Inferior parietal cortex (tissue), 1 donor: ENCODE measurements at regions not wholly inside any gene's neighbourhood (a gene's known extent, or its start where the extent isn't known, plus 50 kb on each side); places are given as distances from the start of the nearest gene placed in this dataset.

Experiments used
- DNase-seq: peaks from one replicate; pipeline ENCODE4 v3.0.0-alpha.2; 2016; ENCODE audit errors: extremely low spot score

DNA sequence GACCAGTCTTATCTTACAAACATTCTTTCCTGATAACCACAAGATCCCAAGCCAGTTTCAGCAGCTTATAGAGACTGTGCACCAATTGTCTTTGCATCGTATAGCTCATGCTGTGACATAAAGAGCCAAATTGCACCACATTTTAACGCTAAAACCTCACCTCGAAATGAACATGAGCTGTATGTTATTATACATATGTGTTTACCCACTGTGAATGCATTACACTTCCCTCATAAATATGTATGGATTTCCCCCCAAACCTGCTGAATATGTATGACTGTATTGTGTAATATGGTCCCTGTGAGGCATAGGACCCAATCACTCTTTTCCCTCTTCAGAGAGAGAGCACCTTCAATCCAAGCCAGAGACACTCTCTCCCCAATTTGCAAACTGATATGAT, 692.4 kb downstream of the NLGN4X start:
- no peak for DNase-seq

DNA sequence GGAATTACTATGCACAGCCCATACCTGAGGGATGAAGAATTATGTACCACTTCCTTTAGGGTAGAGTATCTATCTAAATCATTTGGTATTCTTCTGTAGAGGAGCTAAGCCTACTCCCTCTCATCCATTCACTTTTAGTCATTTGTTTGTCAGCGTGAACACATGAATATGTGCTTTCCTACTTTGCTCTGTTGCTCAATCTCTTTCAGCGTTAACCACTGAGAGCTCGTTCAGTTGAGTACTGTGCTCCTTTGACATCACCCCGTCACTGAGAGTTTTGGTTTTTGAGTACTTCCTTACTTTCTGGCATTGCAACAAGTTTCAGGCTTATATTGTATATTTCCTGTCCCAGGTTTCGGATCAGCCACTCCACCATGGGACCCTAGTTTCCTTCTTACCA, 700.6 kb downstream of the NLGN4X start:
- no peak for DNase-seq

DNA sequence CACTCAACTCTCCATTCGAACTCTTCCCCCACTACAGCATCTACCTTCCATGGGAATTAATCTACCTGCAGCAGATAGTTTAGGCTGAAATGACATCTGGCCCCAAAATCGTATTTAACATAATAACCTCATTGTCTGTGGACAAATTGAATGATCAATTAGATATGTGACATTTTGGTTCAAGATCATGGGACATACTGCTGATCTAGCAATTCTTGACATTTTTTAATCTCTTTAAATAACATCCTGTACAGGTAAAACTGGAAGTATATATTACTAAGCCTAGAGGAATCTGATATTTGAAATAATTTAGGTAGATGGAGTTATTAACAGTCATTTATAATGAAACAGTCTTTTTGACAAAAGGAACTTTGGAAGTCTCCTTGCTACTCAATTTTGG, 702.5 kb downstream of the NLGN4X start:
- DNase-seq = no peak

DNA sequence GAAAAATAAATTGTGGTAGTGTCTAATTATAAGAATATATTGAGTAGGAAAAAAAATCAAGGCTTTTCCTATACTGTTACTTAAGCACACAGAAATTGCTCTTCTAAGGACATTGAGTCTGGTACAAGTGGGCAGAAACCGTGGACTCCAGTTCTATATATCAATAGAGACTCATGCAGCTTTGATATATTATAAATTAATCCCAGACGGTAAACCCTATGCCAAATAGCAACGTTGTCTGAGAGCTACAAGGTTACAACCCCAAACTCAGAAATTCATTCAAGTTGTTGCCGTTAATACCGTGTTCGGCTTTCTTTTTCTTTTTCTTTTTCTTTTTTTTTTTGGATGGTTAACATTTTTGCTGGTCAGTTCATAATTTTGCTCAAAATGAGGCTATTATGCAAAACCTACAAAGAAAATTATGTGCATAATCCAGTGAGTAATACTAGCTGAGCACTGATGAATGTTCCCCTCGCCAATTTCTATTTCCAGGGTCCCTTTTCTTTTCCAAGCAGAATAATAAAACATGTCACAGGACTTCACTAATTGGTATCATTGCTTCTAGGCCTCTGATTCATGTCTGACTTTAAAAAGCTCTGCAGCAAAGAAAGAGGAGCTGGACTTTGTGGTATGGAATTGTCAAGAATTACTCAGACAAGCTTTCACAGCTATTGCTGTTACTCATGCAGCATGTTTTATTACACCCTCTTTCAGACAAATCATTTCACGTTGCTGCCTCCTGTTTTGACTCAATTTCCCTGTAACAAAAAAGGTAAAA, 737.7 kb downstream of the NLGN4X start:
- no peak for DNase-seq

DNA sequence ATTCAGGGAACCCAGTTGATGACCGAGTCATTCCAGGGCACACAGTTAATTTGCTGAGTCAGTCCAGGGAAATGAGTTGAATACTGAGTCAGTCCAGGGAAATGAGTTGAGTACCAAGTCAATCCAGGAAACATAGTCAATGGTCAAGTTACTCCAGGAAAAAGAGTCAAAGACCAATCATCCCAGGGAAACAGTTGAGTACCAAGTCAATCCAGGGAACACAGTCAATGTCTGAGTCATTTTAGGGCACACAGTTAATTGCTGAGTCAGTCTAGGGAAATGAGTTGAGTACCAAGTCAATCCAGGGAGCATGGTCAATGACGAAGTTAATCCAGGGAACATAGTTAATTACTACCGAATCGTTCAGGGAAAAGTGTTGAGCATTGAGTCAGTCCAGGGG, 754.4 kb downstream of the NLGN4X start:
- no peak for DNase-seq

DNA sequence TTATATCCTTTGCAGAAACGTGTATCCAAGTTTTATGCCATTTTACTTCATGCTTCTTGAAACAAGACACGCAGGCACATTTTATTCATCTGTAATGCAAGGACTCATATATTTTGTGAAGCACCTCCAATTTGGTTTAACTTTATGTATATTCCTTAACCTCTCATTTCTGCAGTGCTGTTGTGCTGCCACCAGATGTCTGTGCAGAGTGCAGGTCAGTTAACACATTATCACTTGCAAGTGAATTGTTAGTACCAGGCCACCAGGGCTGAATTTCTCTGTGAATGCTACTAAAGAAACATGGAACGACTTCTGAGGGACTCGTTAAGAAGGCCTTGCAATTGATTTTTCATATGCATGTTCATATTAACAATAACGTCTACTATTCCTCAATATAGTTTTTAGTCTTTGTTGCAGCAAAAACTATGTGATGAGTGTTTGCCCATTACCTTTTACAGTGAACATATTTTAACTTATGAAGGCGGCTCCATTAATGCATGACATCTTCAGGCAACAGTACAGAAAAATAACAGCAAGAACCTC, 770.3 kb downstream of the NLGN4X start:
- no peak for DNase-seq

DNA sequence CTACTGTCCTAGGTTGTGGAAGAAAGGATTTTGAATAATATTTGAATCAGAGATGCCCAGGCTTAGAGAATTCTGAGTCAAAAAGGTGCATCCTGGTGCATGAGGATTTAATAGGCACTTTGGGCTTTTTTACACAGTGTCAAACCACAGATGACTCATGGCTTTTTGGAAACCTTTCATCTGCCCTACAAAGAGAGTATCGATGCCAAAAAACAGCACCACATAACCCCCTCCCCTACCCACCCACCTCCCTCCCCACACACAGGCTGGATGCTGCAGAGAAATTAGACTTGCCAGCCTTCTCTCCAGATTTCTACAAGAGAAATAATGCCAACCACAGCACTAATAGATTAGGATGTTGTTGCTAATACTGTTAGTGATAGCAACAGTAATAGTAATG, 779.3 kb downstream of the NLGN4X start:
- no peak for DNase-seq

DNA sequence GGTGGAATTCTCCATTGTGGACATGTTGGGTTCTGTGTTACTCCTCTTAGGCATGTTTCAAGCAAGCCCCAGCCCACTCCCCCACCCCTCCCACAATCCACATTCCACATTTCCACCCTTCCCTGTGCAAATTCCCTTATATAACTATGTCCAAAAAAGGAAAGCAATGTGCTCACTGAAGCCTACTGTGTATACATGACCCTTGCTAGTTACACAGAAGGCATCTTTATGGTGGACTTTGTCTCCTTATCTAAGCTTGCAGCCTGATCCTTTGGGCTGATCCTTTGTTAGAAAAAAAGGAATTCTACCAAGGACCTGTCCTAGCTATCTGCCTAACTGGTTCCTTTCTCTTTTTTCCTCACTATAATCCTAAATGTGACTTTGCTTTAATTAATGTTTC, 796.8 kb downstream of the NLGN4X start:
- no peak for DNase-seq

DNA sequence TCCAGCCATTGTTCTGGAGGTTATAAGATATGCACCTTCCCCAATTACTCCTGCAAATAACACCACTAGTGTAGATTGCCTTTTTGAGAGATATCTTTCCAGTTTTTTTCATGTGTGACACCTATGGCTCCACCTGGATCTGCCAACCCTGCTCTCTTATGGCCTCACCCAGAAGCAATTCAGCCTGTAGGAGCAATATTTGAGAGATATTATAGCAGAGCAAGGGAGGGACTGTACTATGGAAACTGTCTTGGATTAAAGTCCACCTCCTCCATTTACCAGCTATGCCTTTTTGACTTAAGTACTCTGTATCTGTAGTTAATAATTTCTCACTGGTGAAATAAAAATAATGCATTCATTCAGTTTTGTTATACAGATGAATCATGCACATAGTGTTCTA, 803.5 kb downstream of the NLGN4X start:
- DNase-seq = no peak

DNA sequence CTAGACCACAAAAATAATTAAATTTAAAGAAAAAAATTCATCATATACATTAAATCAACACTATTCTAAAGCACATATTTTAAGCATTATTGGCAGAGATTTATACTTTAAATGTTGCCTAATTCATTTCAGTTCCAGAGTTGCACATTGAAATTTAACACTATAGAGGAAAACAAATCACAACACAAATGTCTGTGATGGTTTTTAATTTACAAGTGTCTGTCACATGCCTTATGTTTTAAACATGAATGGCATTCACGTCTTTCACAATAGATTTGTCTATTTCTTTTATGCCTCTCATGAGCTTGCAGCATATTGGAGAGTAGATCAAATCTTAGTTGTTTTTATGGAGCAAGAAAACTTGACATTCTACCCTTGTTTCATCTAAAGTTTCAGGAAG, 811.3 kb downstream of the NLGN4X start:
- DNase-seq = no peak

DNA sequence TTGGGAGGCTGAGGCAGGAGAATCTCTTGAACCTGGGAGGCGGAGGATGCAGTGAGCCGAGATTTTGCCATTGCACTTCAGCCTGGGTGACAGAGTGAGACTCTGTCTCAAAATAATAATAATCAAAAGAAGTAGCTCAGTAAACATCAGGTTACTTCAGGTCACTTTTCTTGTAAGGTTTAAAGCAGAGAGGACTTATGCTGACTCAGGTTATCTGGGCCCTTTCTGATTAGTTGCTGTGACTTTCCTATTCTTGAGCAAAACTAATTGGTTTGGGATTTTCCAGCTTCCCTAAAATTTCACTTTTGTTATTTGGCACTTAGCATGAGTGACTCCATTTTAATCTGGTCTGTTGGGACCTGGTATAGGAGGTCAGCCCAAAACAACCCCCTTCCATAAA, 812.9 kb downstream of the NLGN4X start:
- no peak for DNase-seq

DNA sequence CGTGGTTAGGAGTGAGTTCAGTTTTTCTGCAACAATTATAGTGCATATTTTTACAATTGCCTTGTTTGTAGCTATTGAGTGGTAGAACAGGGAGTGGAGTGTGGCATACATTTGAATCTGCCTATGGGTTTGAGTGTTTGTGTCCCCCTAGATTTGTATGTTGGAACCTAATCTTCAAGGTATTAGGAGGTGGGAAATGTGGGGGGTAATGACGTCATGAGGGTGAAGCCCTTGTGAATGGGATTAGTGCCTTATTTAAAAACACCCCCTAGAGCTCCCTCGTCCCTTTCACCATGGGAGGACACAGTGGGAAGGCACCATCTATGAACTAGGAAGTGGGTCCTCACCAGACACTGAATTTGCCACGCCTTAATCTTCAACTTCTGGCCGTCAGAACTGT, 819.6 kb downstream of the NLGN4X start:
- no peak for DNase-seq

DNA sequence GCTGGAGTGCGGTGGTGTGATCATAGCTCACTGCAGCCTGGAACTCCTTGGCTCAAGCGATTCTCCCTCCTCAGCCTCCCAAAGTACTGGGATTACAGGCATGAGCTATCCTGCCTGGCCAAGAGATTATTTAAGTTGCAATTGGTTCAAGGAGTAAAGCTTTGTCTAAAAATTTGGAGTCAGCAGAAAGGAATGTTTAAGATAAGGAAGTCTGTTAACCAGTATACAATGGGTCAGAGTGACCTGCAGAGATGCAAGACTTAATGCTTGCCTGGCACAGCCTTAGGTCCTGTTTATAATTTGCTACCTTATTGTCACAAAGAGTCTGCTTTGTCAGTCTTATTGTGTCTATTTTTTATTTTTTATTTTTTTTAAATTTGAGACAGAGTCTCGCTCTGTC, 826.2 kb downstream of the NLGN4X start:
- no peak for DNase-seq

DNA sequence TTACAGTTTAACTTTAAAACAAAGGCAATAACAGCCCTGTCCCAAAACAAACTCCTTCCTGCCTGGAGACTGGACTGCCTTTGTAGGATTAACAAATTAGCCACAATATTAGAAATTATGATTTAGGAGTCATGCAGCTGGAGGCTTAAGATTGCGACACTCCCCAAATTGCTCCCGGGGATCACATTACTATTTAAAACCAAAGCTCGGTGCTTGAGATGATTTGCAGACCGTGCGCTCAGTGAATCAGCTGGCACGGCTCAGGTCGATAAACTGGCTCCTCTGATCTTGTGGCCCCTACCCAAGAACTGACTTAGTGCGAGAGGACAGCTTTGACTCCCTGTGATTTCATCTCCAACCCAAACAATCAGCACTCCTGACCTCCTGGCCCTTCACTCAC, 829.3 kb downstream of the NLGN4X start:
- no peak for DNase-seq

DNA sequence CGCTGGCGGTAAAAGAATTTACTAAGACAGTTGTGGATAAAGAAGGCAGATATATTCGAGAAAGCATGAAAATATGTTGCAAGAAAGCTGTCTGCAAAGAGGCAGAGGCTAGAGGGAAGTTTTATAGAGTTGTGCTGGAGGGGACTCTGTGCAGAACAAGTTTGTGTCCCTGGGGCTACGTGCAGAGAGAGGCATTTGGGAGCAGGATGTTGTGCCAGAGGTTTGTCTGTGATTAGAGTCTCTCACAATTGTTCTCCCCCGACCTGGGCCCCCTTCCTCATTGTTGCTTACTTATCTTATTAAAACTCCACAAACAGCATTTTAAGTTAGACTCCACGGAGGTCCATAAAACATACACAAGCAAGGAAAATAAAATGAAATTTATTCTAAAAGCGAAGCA, 831.3 kb downstream of the NLGN4X start:
- DNase-seq = no peak

DNA sequence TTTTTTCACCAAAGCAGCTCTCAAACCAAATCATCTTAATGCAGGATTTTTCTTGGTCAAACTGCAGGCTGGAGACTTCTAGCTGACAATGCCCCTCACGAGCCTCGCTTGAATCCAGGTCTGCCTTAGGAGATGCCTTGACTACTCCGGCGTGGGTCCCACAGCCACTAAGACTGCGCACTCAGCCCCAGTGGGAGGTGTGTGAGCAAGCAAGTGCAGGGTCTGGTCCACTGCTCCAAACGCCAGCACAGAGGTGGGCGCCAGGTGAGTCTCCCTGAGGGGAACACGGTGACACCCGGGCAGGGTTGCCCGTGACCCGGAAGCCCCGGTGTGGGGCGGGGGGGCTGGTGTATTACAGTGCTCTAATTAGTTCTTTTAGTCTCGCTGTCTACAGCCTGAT, 838.3 kb downstream of the NLGN4X start:
- no peak for DNase-seq

DNA sequence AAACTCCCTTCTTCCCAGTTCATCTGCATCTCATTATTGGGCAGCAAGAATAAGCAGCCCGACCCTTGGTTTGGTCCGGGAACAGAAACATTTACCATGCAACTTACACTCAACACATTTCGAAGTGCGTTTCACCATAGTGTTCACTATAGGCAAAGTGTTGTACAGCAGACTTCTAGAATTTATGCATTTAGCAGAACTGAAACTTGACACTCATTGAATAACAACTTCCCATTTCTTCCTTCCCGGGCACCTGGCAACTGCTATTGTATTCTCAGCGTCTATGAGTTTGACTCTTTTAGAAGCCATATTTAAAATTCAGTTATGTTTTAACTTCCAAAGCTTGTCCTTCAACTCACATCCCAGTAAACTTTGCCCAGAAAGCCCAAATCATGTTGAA, 840.6 kb downstream of the NLGN4X start:
- no peak for DNase-seq

DNA sequence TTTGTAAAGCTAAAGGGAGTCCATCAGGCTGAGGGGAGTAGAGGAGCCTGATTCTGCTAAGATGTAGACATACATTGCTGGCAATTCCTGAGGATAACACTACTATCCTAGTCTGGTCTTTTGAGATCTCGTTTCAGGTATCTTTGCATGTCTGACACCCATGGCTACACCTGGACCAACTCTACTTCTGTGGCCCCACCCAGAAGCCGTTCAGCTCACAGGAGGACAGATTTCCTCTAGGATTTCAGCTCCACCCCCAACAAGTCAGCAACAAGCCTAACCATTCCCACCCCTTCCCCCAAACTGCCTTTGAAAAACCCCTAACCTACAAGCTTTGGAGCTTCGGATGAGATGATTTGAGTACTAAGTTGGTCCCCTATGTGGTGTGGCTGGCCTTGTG, 848.2 kb downstream of the NLGN4X start:
- no peak for DNase-seq

DNA sequence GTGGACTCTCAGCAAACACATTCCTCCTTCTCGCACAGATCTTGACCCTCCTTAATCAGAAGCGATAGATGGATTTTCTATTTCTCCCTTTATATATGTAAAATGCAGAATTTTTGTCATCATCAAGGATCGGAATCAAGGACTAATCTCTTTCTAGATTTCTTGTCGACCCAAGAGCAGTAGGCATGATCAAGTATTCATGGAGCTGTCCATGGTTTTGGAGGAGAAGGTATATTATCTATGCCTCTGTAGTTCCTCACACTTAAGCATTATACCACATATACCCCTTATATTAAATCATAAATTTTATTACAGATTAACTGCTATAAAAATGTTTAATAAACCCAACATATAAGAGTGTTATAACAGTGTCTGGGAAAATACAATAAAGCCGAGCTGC, 886.8 kb downstream of the NLGN4X start:
- DNase-seq = no peak

DNA sequence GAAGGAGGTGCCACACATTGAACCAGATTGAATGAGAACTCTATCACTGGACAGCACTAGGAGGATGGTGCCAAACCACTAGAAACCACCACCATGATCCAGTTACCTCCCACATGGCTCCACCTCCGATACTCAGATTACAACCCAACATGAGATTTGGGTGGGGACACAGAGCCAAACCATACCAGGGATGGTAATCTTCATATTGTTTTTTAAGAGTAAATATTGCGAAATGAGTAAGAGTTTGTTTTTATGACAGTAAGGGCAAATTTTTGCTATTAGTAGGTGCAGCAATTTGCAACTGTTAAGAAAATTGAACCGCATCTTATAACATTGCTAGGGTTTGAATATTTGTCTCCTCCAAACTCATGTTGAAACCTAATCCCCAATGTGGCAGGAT, 891.5 kb downstream of the NLGN4X start:
- no peak for DNase-seq

DNA sequence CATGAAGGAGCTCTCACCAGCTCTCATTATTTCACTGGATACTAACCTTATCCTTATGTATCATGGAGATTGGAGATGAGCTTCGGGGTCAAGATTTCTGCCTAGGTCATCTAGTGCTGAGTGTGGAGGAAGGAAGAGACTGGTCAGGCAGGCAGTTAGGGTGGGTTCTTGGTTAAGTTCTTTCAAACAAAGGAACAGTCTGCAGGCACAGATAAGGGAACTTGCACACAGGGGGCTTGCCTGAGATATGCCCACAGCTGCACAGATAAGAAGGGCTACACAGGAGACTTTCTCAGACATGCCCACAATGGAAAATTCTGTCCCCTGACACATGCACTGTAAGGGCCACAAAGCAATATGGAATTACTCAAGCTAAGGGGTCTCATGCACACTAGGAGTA, 904.1 kb downstream of the NLGN4X start:
- no peak for DNase-seq

DNA sequence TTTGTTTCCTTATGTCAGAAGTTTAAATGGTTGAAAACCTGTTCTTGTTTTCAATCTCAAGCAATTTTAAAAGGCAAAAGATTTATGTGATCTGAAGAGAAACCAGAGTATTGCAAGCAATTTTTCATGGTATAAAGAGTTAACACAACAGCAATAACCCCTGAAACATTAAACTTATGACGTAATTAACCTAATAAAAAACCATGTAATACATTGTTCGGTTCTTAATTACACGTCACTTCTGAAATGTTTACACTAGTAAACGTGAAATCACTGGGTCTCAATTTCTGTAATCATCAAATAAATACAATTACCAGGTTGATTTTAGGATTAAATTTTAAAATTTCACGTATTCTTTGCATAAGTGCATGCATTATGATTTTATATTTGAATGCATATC, 914.5 kb downstream of the NLGN4X start:
- DNase-seq = no peak

DNA sequence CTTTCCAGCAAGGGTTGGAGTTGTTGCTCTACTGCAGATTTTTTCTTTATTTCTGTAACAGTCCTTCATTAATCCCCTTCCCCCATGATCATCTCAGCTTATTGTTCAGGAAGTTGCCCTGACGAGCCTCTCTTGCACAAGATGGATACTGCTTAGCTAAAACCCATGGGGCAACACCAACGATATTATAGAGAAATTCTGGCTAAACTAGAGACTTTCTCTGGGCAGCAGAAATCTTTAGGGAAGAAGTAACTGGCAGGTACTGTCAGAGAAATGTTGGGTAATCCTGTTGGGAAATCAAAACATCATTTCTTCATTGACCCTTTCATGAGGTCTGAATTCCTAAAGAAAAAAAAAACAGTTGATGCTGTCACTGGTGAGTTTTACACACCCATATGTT, 921.3 kb downstream of the NLGN4X start:
- DNase-seq = no peak

DNA sequence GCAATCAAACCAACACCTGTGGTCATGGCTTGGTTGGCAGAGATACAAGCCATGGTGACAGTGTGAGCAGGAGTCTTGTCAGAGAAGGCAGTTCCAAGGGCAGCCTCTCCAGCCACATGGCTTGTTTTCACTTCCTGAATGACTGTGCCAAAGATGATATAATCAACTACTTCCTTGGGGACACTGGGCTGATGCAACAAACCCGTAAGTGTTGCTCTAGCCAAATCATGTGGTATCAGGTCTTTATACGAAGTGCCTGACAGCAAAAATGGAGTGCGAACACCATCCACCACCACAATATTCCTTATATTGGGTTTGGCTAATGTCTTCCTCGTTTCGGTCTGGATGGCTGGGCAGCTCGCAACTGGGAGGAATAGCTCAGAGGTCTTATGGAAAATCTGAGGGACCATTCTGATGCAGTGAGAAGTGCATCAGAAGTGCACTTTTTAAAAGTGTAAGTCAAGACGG, 922.0 kb downstream of the NLGN4X start:
- DNase-seq = no peak
